Stimulated activated CD8-positive, alpha-beta memory T cell treated with anti-CD3 and anti-CD28 coated beads, Interleukin-4, amount 100 ng/mL, for 4 hours (primary cell): ENCODE measurements at regions not wholly inside any gene's neighbourhood (a gene's known extent, or its start where the extent isn't known, plus 50 kb on each side); places are given as distances from the start of the nearest gene placed in this dataset.

ENCODE experiments used
- DNase-seq, 2 donors: peaks; one replicate each; pipeline ENCODE4 v3.0.0-alpha.2; 2020; ENCODE audit warnings: low read depth in 2 of 2, low spot score in 1 of 2

GRCh38 chr10:123484722-123485121 is 181.4 kb upstream of the GPR26 start:
- no peak for DNase-seq

- DNase-seq: no peak
Observed at GRCh38 chr10:123485341-123485960, 180.7 kb upstream of the GPR26 start.

- DNase-seq: no peak
Observed at GRCh38 chr10:123488436-123488835, 177.7 kb upstream of the GPR26 start.

- DNase-seq: no peak
Observed at GRCh38 chr10:123491364-123491763, 174.8 kb upstream of the GPR26 start.

GRCh38 chr10:123492016-123492415 is 174.1 kb upstream of the GPR26 start:
- DNase-seq: no peak

GRCh38 chr10:123494301-123494808 is 171.8 kb upstream of the GPR26 start:
- no peak for DNase-seq

- no peak for DNase-seq
Observed at GRCh38 chr10:123496375-123496774, 169.8 kb upstream of the GPR26 start.

- no peak for DNase-seq
Observed at GRCh38 chr10:123496996-123497660, 169.0 kb upstream of the GPR26 start.

GRCh38 chr10:123500110-123500509 is 166.0 kb upstream of the GPR26 start:
- DNase-seq: no peak

GRCh38 chr10:123501148-123501547 is 165.0 kb upstream of the GPR26 start:
- no peak for DNase-seq

- DNase-seq: no peak
Observed at GRCh38 chr10:123502983-123503382, 163.2 kb upstream of the GPR26 start.

GRCh38 chr10:123506455-123506854 is 159.7 kb upstream of the GPR26 start:
- no peak for DNase-seq

- no peak for DNase-seq
Observed at GRCh38 chr10:123507298-123507697, 158.9 kb upstream of the GPR26 start.

GRCh38 chr10:123509338-123509737 is 156.8 kb upstream of the GPR26 start:
- DNase-seq: no peak

- no peak for DNase-seq
Observed at GRCh38 chr10:123512901-123513775, 153.0 kb upstream of the GPR26 start.

GRCh38 chr10:123513870-123514269 is 152.3 kb upstream of the GPR26 start:
- DNase-seq: no peak

GRCh38 chr10:123514996-123515395 is 151.2 kb upstream of the GPR26 start:
- no peak for DNase-seq

- no peak for DNase-seq
Observed at GRCh38 chr10:123515661-123516060, 150.5 kb upstream of the GPR26 start.

GRCh38 chr10:123516291-123516690 is 149.9 kb upstream of the GPR26 start:
- no peak for DNase-seq

- DNase-seq: no peak
Observed at GRCh38 chr10:123517426-123517825, 148.7 kb upstream of the GPR26 start.

- no peak for DNase-seq
Observed at GRCh38 chr10:123517901-123518300, 148.3 kb upstream of the GPR26 start.

GRCh38 chr10:123518765-123519164 is 147.4 kb upstream of the GPR26 start:
- DNase-seq: no peak
